IMR-90 (cell line): ENCODE measurements at regions not wholly inside any gene's neighbourhood (a gene's known extent, or its start where the extent isn't known, plus 50 kb on each side); places are given as distances from the start of the nearest gene placed in this dataset.

ENCODE experiments used
- ATAC-seq: fragments of 200-7000 bp; cut with Tn5 transposase; 2 replicates; pipeline ENCODE4 v1.9.1; 2020; ENCODE audit warnings: low read depth, mild to moderate bottlenecking, moderate library complexity
- BruUV-seq: library from RNA; stranded (reverse); fragments of 400-500 nt; replicated peaks from 2 replicates; lab custom pipeline; 2021; lab: Mats Ljungman, UMichigan
- CTCF ChIA-PET: fragments of 300-600 bp; formaldehyde crosslinking; extraction: SDS; loops from one replicate; lab custom pipeline; 2021; ENCODE audit warnings: antibody characterized with exemption; lab: Yijun Ruan, JAX
- POLR2A ChIA-PET: fragments of 300-600 bp; sonication (Branson Sonifier 250); formaldehyde crosslinking; loops from one replicate; lab custom pipeline; 2022; ENCODE audit warnings: antibody characterized with exemption; ENCODE audit not compliant: unreplicated experiment; lab: Charles Lee
- DNase-seq: peaks from one replicate; pipeline ENCODE4 v3.0.0; 2013
- H2AFZ ChIP-seq: replicated peaks from 2 replicates; pipeline ENCODE3; 2013; ENCODE audit warnings: low read length, mild to moderate bottlenecking; ENCODE audit not compliant: poor library complexity
- H2AK5ac ChIP-seq: 2 replicates; pipeline ENCODE4 v1.6.1; 2013; ENCODE audit warnings: low read depth, low read length, inconsistent platforms
- H2AK9ac ChIP-seq: replicated peaks from 2 replicates; pipeline ENCODE3; 2013; ENCODE audit warnings: mild to moderate bottlenecking, low read depth, low read length, moderate library complexity; ENCODE audit not compliant: poor library complexity
- H2BK120ac ChIP-seq: 2 replicates; pipeline ENCODE4 v1.6.1; 2013; ENCODE audit warnings: low read depth, low read length, inconsistent platforms
- H2BK15ac ChIP-seq: 3 replicates; pipeline ENCODE4 v1.6.1; 2013; ENCODE audit warnings: low read depth, low read length, inconsistent platforms
- H2BK20ac ChIP-seq: 2 replicates; pipeline ENCODE4 v1.6.1; 2013; ENCODE audit warnings: low read depth, mild to moderate bottlenecking, inconsistent platforms, low read length, moderate library complexity
- H2BK5ac ChIP-seq: 2 replicates; pipeline ENCODE4 v1.6.1; 2013; ENCODE audit warnings: mild to moderate bottlenecking, low read depth, low read length, inconsistent platforms; ENCODE audit not compliant: poor library complexity, severe bottlenecking
- H3K14ac ChIP-seq: replicated peaks from 2 replicates; pipeline ENCODE4 v1.6.1; 2013; ENCODE audit warnings: low read depth, low read length, inconsistent platforms
- H3K18ac ChIP-seq: 2 replicates; pipeline ENCODE4 v1.6.1; 2013; ENCODE audit warnings: low read depth, low read length, control low read depth
- H3K23ac ChIP-seq: 2 replicates; pipeline ENCODE4 v1.6.1; 2013; ENCODE audit warnings: low read depth, low read length, inconsistent platforms
- H3K27ac ChIP-seq: 2 replicates; pipeline ENCODE4 v1.5.1; 2013; ENCODE audit warnings: mild to moderate bottlenecking, control low read depth, low read length; ENCODE audit not compliant: insufficient read depth
- H3K27me3 ChIP-seq: 2 replicates; pipeline ENCODE4 v1.6.1; 2013; ENCODE audit warnings: low read length; ENCODE audit not compliant: control insufficient read depth, insufficient read depth
- H3K36me3 ChIP-seq: 2 replicates; pipeline ENCODE4 v1.6.1; 2013; ENCODE audit warnings: low read length, mixed read lengths; ENCODE audit not compliant: control insufficient read depth, insufficient read depth
- H3K4ac ChIP-seq: 2 replicates; pipeline ENCODE4 v1.6.1; 2013; ENCODE audit warnings: low read depth, low read length, inconsistent platforms
- H3K4me1 ChIP-seq: 2 replicates; pipeline ENCODE4 v1.6.1; 2013; ENCODE audit warnings: low read length, mixed read lengths; ENCODE audit not compliant: control insufficient read depth, insufficient read depth
- H3K4me2 ChIP-seq: 2 replicates; pipeline ENCODE4 v1.6.1; 2013; ENCODE audit warnings: low read depth, mild to moderate bottlenecking, control low read depth, low read length, moderate library complexity
- H3K4me3 ChIP-seq: 2 replicates; pipeline ENCODE4 v1.5.1; 2013; ENCODE audit warnings: low read depth, mild to moderate bottlenecking, control low read depth, low read length, moderate library complexity; ENCODE audit not compliant: insufficient read depth
- H3K56ac ChIP-seq: 2 replicates; pipeline ENCODE4 v1.6.1; 2013; ENCODE audit warnings: low read length, inconsistent platforms; ENCODE audit not compliant: insufficient read depth; ENCODE audit errors: extremely low read depth
- H3K79me1 ChIP-seq, 2 experiments: 2 replicates each; pipeline ENCODE4 v1.6.1; 2013; ENCODE audit warnings: low read length in 2 of 2, inconsistent platforms in 1 of 2, low read depth in 1 of 2
- H3K9ac ChIP-seq: 2 replicates; pipeline ENCODE4 v1.6.1; 2013; ENCODE audit warnings: low read depth, low read length, control low read depth
- H3K9me1 ChIP-seq: 2 replicates; pipeline ENCODE4 v1.6.1; 2013; ENCODE audit warnings: low read length, inconsistent platforms; ENCODE audit not compliant: insufficient read depth
- H3K9me3 ChIP-seq: 2 replicates; pipeline ENCODE4 v1.6.1; 2013; ENCODE audit warnings: low read length; ENCODE audit not compliant: control insufficient read depth, insufficient read depth
- H4K20me1 ChIP-seq: 2 replicates; pipeline ENCODE4 v1.6.1; 2013; ENCODE audit warnings: low read length, inconsistent platforms; ENCODE audit not compliant: insufficient read depth
- H4K5ac ChIP-seq: 2 replicates; pipeline ENCODE4 v1.6.1; 2013; ENCODE audit warnings: mild to moderate bottlenecking, low read depth, low read length, control low read depth
- H4K8ac ChIP-seq, 2 experiments: 2 replicates each; pipeline ENCODE4 v1.6.1; 2013; ENCODE audit warnings: low read depth in 2 of 2, low read length in 2 of 2, control low read depth in 1 of 2, inconsistent platforms in 1 of 2
- H4K91ac ChIP-seq: 2 replicates; pipeline ENCODE4 v1.6.1; 2013; ENCODE audit warnings: low read depth, low read length, inconsistent platforms; ENCODE audit not compliant: insufficient read depth
- BHLHE40 ChIP-seq: fragments of 150-350 bp; IDR thresholded peaks from 2 replicates; pipeline ENCODE4 v1.6.1; 2016; ENCODE audit warnings: mild to moderate bottlenecking, low read depth, low read length
- CEBPB ChIP-seq: IDR thresholded peaks from 2 replicates; pipeline ENCODE4 v1.6.1; 2012; ENCODE audit warnings: low read depth, low read length, improper control_type of control experiment
- CTCF ChIP-seq: conservative IDR thresholded peaks from 2 replicates; pipeline ENCODE4 v1.5.1; 2012; ENCODE audit warnings: mild to moderate bottlenecking, low read depth, low read length, improper control_type of control experiment
- ELK1 ChIP-seq: fragments of 150-350 bp; IDR thresholded peaks from 2 replicates; pipeline ENCODE4 v1.6.1; 2016; ENCODE audit warnings: low read depth, mild to moderate bottlenecking, low read length, moderate library complexity, borderline replicate concordance
- FOS ChIP-seq: fragments of 150-350 bp; IDR thresholded peaks from 2 replicates; pipeline ENCODE4 v1.6.1; 2016; ENCODE audit warnings: low read depth, low read length
- MXI1 ChIP-seq: IDR thresholded peaks from 2 replicates; pipeline ENCODE4 v1.6.1; 2012; ENCODE audit warnings: low read depth, mild to moderate bottlenecking, low read length, moderate library complexity, borderline replicate concordance
- RAD21 ChIP-seq: IDR thresholded peaks from 2 replicates; pipeline ENCODE4 v1.6.1; 2012; ENCODE audit warnings: low read length, improper control_type of control experiment
- RCOR1 ChIP-seq: IDR thresholded peaks from 2 replicates; pipeline ENCODE4 v1.6.1; 2012; ENCODE audit warnings: mild to moderate bottlenecking, low read length, improper control_type of control experiment; ENCODE audit not compliant: insufficient replicate concordance
- WGBS, 2 experiments: methylation state at CpG; one replicate each; pipeline versions ENCODE4 v1.1.5 to v1.1.7; 2013; ENCODE audit warnings: missing lambda C conversion rate in 2 of 2; ENCODE audit not compliant: insufficient read length in 1 of 2; ENCODE audit errors: extremely low coverage in 2 of 2; 5-methylcytosine and 5-hydroxymethylcytosine counted together
- dilution Hi-C: fragments of 300-500 bp; cut with HindIII; formaldehyde crosslinking; loops from one replicate; pipeline ENCODE4 v1.14.3; 2018; ENCODE audit warnings: low sequenced_read_pairs; ENCODE audit not compliant: unreplicated experiment
- in situ Hi-C: fragments of 300-500 bp; cut with MboI; formaldehyde crosslinking; loops from 3 replicates; pipeline ENCODE4 v1.14.3; 2019; ENCODE audit warnings: low sequenced_read_pairs, inconsistent platforms, mixed read lengths
- intact Hi-C: fragments of 100-400 bp; cut with micrococcal nuclease; formaldehyde crosslinking; loops from 2 replicates; pipeline ENCODE4 v1.10.0; 2022

- CTCF ChIA-PET = no interaction called here
Observed at GRCh38 chr1:234676103-234676594, 66.2 kb upstream of the IRF2BP2 start.

More at GRCh38 chr1:234676103-234676594, 66.2 kb upstream of the IRF2BP2 start:
- H3K27me3 ChIP-seq = no peaks in the 10 kb centered on the region
- peak overlapping the region; percentile 64 for H2BK120ac ChIP-seq
- H2BK5ac ChIP-seq = peak overlapping the region; percentile 12
- POLR2A ChIA-PET = no interaction called here
- H4K20me1 ChIP-seq = no peaks in the 10 kb centered on the region
- H2AFZ ChIP-seq = peak overlapping the region; percentile 92
- H2AK5ac ChIP-seq = no peak overlapping the region
- dilution Hi-C loops = no loop called here
- BruUV-seq = no TSS peak
- H4K91ac ChIP-seq = peak overlapping the region; percentile 82
- peak overlapping the region; percentile 8; the same call in 1 of the 2 replicates for H3K23ac ChIP-seq
- peak overlapping the region; percentile 12; the same call in 1 of the 2 replicates for H3K27ac ChIP-seq
- H3K4me1 ChIP-seq = no peaks in the 10 kb centered on the region; the same call in 1 of the 2 replicates
- H2AK9ac ChIP-seq = no peak overlapping the region
- in situ Hi-C loops = no loop called here
- peaks cover 7% of the 10 kb centered on the region; the same call in 1 of the 2 replicates for H3K9me1 ChIP-seq
- H2BK20ac ChIP-seq = peak overlapping the region; percentile 59
- no peak overlapping the region for H3K56ac ChIP-seq
- peak overlapping the region; percentile 61 for H3K14ac ChIP-seq
- intact Hi-C loops = no loop called here
- peak overlapping the region; percentile 49 for H3K4ac ChIP-seq
- no peak for TF ChIP-seq CTCF
- TF ChIP-seq RAD21 = no peak
- no peak for TF ChIP-seq FOS
- TF ChIP-seq MXI1 = no peak
- TF ChIP-seq BHLHE40 = no peak
- TF ChIP-seq CEBPB = no peak
- TF ChIP-seq ELK1 = no peak
- no peak for TF ChIP-seq RCOR1
- H3K9me3 ChIP-seq = no peaks in the 10 kb centered on the region
- H4K8ac ChIP-seq = peak overlapping the region; percentile 93 to 96
- peak overlapping the region; percentile 38 for H3K4me3 ChIP-seq
- ATAC-seq = peak; percentile 100
- H4K5ac ChIP-seq = peak overlapping the region; percentile 66
- H3K9ac ChIP-seq = peak overlapping the region; percentile 50
- H3K4me2 ChIP-seq = peak overlapping the region; percentile 77
- H3K18ac ChIP-seq = peak overlapping the region; percentile 22; the same call in 1 of the 2 replicates
- WGBS, 2 experiments = 0% methylated on average over 6 of the region's 13 CpGs; no CpG with 5 or more reads in 1 of the 2 experiments
- peak overlapping the region; percentile 75; the same call in 1 of the 3 replicates for H2BK15ac ChIP-seq
- H3K36me3 ChIP-seq = no peaks in the 10 kb centered on the region
- no peaks in the 10 kb centered on the region for H3K79me1 ChIP-seq
- DNase-seq = peak; percentile 74
